GM12891 (cell line): ENCODE measurements at regions not wholly inside any gene's neighbourhood (a gene's known extent, or its start where the extent isn't known, plus 50 kb on each side); places are given as distances from the start of the nearest gene placed in this dataset.

Experiments used
- POLR2A ChIP-seq: IDR thresholded peaks from 2 replicates; pipeline ENCODE4 v1.6.1; 2011; ENCODE audit warnings: low read depth, low read length, control low read depth
- POLR2AphosphoS5 ChIP-seq: IDR thresholded peaks from 2 replicates; pipeline ENCODE4 v1.6.1; 2011; ENCODE audit warnings: low read depth, low read length, control low read depth
- SPI1 ChIP-seq: IDR thresholded peaks from 2 replicates; pipeline ENCODE4 v1.6.1; 2011; ENCODE audit warnings: low read depth, low read length, control low read depth
- TAF1 ChIP-seq: IDR thresholded peaks from 2 replicates; pipeline ENCODE4 v1.6.1; 2011; ENCODE audit warnings: low read depth, low read length, control low read depth

- TF ChIP-seq POLR2A (no peak), TAF1 (no peak), POLR2AphosphoS5 (no peak), SPI1 (no peak)
Measured at GRCh38 chr6:40815731-40816130, 223.3 kb downstream of the UNC5CL start.
